GM19372 (cell line): ENCODE measurements at regions not wholly inside any gene's neighbourhood (a gene's known extent, or its start where the extent isn't known, plus 50 kb on each side); places are given as distances from the start of the nearest gene placed in this dataset.

Experiments used
- ATAC-seq: cut with Tn5 transposase; IDR thresholded peaks from one replicate; pipeline ENCODE4 v1.9.1; 2021; ENCODE audit warnings: mild to moderate bottlenecking, low read depth, moderate library complexity; ENCODE audit not compliant: unreplicated experiment

GRCh38 chr1:239775466-239775865, 316.2 kb upstream of the FMN2 start:
- no peak for ATAC-seq

DNA sequence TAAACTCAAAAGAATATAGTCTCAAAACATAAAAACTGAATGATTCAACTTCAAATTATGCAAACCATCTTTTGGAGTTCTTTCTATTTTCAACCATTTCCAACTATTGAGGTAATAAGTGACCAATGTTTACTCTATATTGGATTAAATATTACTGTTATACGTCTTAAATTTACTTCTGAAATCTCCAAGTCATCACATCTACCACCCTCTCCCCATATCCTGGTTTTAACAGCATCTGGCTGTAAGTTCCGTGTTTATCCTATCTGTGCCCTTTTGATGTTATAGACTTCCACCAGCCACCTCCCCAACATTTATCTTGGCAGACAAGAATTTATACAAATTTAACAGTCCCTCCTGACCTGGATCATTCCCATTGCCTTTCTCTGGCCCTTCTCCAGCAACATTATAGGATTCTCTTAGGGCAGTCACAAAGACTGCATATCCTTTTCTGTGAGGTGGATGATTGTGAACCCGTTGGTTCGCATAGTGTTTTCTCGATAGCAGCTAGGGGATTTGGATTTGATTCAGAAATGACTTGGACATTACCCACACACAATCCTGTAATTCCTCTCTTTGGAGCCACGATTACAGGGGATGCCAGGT, 313.4 kb upstream of the FMN2 start:
- no peak for ATAC-seq

GRCh38 chr1:239779962-239780361, 311.7 kb upstream of the FMN2 start:
- ATAC-seq, result no peak

DNA sequence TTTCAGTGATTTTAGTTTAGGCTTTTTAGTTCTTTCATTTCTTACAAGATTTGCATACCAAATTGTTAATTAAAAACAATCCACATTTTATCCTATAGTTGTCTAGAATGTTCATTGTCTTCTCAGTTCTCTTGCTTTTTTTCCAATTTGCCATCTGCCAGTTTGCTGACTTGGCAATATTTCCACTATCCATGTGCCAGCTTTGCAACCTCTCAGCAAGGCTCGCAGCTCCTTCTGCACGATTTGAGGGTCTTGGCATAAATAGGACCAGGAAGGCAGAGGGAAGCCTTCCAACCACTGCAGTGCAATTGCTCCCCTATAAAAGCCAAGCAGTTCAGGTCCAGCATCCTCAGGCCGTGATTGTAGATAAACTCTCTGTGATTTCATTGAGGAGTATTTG, 306.8 kb upstream of the FMN2 start:
- ATAC-seq, result no peak

GRCh38 chr1:239785576-239785975, 306.1 kb upstream of the FMN2 start:
- no peak for ATAC-seq

DNA sequence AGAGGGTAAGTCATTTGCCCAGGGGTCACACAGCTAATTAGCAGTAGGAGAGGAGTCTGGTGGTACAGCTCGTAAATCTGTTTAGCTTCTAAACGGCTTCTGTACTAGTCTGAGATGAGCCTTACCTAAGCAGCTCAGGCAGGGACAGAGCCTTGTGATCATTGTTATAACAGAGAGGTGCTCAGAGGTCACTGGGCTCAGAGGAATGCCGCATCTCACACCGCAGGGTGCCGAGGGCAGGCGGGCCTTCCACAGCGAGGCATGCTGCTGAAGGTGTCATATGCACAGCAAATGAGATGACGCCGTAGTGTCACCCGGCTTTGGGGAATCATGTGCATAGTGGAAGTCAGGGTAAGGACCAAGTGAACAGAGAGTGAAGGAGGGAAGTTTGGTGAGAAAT, 305.2 kb upstream of the FMN2 start:
- ATAC-seq, result no peak

DNA sequence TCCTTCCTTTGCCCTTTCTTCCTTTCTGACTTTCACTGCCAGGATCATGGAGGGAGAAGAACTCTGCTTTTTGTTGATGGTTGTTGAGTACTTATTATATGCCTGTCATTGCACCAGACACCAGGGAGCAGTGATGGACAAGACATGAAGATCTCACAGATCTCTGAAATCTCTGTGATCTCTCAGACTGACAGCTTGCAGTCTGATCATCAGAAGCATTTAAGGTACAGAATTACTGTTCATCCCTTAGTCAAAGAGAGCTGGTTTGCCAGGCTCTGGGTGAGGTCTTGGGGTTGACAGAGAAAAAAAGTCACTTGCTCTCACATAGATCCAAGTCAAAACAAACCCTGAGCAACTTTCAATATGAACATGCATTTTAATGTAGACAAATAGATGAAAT, 299.5 kb upstream of the FMN2 start:
- ATAC-seq, result no peak

DNA sequence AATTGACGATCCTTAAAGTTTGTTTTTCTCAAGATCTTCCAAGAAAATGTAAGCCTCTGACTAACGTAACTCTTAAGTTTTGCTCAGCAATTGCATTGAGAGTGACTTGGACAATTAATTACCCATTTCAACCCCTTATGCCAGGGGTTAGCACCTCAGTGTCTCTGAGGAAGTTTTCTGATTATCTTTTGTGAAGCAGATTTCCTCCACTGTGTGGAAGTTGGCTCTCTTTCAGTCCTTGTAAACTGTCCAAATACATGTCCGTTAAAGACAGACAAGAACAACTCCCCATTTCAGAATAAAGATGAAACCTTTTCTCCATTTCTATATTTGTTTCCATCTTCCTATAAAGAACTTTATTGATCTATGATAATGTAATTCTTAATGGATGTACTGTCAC, 296.4 kb upstream of the FMN2 start:
- ATAC-seq, result no peak

DNA sequence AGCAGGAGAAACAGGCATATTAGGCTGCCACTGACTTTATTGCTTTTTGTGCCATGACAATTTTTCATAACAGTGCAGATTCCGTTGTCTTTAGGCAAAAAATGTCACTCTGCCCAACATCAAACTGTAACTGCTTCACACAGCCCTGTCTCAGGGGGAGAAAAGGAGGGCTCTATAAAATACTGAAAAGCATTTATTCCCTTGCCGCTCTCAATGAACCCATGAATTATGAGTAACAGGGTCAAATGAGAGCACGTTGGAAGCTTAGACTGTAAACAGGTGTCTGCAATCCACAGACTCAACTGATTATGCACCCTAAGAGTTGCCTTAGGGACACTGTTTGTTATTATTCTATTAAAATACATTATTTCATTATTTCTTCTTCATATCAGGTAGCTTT, 292.1 kb upstream of the FMN2 start:
- no peak for ATAC-seq

DNA sequence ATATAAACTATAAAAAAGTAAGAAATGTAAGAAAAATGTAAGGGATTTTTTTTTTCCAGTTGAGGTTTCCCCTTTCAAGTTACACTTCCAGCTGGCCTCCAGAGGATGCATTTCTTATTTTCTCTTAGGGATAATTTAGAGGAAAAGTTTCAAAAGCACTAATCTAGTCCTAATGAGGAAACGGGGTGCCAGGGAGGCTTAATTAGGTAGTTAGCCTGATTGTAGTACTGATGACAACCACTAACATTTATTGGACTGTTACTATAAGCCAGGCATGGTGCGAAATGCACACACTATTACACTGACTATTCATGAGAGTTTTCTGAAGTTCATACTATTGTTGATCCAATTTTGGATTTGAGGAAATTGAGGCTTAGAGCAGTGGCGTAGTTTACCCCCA, 290.8 kb upstream of the FMN2 start:
- no peak for ATAC-seq

DNA sequence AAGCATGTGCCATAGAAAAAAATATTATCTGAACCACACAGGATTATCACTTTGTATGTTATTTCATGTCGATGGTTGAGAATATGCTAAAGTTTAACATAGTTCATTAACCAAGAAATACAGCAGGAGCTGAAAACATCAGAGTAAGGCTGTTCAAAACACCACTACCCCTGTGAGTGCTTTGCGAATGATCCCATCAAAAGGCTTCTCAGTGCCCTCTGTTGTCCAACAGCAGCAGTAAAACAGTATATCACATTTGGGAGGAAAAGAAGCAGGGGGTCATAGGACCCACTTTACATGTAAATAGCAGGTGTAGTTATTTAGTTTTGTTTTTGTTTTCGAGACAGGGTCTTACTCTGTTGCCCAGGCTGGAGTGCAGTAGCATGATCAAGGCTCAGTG, 289.4 kb upstream of the FMN2 start:
- ATAC-seq, result no peak

GRCh38 chr1:239803781-239804180, 287.9 kb upstream of the FMN2 start:
- ATAC-seq, result no peak

DNA sequence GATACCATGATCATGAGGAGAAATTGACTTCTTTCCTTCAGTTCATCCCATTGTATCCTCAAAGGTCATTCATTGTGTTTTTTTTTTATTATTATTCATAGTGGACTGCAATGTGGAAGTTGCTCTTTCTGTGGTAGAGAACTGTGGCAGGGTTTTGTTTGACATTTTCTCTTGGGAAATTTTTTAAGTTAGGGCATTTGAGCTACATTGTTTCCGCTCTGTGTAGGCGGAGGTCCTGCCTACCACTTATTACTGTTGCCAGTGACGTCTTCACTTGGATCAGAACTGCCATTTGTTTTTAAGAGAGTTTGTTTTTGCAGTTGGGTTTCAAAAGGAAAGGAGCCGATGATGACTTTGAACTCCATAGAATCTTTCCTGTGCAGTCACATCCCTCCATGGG, 287.4 kb upstream of the FMN2 start:
- ATAC-seq, result no peak

DNA sequence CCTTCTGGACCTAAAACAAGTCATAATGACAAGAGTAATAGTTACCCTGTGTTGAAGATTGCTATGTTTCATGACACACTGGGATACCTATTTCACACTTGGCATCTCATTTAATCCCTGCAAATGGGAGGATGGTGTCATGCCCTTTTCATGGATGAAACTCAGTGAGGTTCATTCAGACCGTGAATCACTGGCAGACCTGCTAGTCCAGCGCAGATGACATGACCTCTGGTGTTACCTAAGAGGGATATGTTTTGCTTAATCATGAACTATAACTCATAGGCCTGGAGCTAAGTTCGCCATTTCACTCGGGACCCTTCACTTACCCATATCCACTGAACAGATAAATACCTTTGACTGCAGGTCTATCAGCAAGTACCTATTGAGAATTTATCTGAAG, 286.6 kb upstream of the FMN2 start:
- no peak for ATAC-seq

- ATAC-seq, result no peak
Observed at GRCh38 chr1:239805851-239806772, 285.6 kb upstream of the FMN2 start.

- ATAC-seq, result no peak
Observed at GRCh38 chr1:239806897-239807296, 284.8 kb upstream of the FMN2 start.

DNA sequence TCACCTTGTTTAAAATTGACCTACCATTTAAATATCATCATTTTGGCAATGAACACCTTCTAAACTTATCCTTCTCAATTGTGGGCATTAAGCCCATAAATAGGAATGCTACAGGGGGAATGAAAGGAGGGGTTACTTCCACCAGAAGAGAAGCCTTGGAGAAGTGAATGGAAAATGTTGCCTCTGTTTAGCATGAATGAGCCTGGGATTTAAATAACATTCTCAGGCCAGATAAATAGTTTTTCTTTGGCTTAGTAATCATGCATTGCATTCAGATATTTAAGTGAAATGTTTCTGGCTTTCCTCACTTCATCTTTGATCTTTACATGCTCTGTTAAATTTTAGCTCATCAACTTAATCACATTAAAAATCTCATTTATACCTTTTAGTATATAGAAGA, 284.3 kb upstream of the FMN2 start:
- ATAC-seq, result no peak

DNA sequence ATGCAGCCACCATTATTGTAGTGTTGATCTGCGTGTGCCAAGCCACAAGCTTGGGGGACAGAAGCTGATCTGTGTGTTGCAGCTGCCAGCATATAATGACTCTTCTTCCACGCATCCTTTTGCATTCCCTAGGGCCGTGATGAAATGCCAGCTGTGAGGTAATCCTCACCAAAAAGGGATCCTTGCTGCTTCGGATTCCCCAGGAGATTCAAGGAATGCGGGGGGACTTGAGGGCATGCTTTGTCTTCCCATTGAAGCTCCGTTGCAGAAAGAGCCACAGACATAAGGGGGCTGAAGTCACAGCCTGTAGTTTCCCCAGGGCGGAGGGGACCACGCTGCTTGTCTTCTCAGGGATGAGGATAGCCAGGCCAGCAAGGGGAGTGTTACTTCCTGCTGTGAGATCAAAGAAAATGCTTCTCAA, 281.6 kb upstream of the FMN2 start:
- ATAC-seq, result no peak

DNA sequence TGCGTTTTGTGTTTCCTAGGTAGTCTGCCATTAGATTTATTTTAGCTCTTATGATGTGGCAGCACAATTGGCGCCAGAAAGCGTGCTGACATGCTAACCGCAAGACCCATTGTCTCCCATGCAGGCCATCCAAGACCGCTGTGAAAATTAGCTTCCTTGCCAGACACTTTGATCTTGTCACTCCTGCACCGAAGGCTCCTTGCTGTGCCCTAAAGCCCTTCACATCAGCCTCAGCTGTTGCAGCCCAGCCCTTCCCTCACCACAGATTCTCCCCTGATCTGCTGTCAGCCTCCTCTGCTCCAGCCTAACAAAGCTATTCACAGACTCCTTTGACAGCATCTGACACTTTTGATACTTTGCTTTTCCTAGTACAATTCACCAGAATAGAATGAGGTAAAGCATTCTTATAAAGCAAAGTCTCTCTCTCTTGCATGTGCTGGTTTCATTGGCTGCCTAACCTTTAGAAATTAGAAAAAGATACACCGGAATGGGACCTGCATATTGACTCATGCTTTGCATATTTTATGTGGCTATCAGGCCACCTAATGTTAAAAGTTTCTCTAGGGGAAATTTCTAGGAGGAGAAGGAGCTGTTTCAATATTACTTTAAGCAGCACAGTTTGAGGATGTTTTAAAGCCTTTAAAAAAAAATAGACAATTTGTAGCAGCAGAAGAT, 280.3 kb upstream of the FMN2 start:
- ATAC-seq, result no peak

DNA sequence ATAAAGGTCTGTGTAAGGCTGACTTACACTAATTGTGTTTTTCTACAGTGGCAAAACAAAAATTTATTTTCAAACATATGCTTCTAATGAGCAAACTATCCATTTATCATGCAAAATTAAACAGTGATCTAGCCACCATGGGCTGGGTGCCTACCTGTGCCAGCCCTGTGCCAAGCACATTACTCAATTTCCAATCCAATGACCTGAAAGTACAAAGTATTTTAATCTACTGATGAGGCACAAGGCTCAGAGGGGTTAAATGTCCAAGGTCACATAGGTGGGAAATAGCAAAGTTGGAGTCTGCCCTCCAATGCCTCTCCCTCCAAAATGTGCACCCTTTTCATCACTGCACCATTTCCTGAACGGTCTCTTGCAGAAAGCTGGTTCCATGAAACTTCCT, 279.1 kb upstream of the FMN2 start:
- no peak for ATAC-seq

DNA sequence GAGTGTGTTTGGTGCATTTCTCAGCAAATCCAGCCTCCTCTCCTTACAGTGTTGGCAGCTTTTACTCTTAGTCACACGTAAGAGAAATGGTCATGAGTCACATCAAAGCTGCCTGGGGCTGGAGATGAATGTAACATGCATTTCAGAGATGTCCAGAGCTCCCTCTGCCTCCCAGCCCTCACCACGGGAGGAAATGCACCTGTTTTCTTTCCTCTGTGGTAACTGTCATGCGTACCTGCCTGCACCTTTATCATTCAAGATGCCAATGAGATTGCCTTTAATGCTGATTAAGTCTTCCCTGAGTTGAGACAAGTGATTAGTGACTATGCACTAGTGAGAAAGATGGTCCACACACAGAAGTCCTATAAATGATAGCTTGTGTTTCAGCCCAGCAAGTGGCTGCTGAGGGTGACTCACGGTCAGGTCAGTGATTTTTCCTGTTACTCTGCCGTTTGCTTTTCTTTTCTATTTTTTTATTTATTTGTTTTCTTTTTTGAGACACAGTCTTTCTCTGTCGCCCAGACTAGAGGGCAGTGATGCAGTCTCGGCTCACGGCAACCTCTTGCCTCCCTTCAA, 277.3 kb upstream of the FMN2 start:
- no peak for ATAC-seq
